Left colon (tissue), 2 donors: ENCODE measurements at regions not wholly inside any gene's neighbourhood (a gene's known extent, or its start where the extent isn't known, plus 50 kb on each side); places are given as distances from the start of the nearest gene placed in this dataset.

ENCODE experiments used
- ATAC-seq: fragments of 200-7000 bp; cut with Tn5 transposase; one replicate; pipeline ENCODE4 v1.9.1; 2020; ENCODE audit warnings: mild to moderate bottlenecking, moderate library complexity
- DNase-seq, 2 donors: peaks; one replicate each; pipeline ENCODE4 v3.0.0-alpha.2; 2020
- intact Hi-C, 2 donors: fragments of 100-400 bp; cut with DNase I in 1 of 2; cut with micrococcal nuclease in 1 of 2; formaldehyde crosslinking; loops; one replicate each; pipeline versions ENCODE4 v1.11.2 to v1.14.0; 2022; cut with DNase I, micrococcal nuclease
- donor health status: DM: no; HTN: no; CAD: no.
- donor health status: DM: yes; HTN: yes; CAD: no.

- intact Hi-C loops = no loop called here
- ATAC-seq = no peak
- DNase-seq = peak in 1 of 2 donors; percentile 20
Observed at GRCh38 chr14:104387022-104388010, 192.2 kb upstream of the C14orf180 start.

- intact Hi-C loops = no loop called here
- peak in 1 of 2 donors; percentile 12 for DNase-seq
- no peak for ATAC-seq
Observed at GRCh38 chr14:104388011-104388521, 191.5 kb upstream of the C14orf180 start.

GRCh38 chr14:104388541-104389325, 190.8 kb upstream of the C14orf180 start:
- DNase-seq = no peak
- intact Hi-C loops = no loop called here
- no peak for ATAC-seq

- intact Hi-C loops = no loop called here
- DNase-seq = peak in 1 of 2 donors; percentile 16
- ATAC-seq = no peak
Observed at GRCh38 chr14:104389326-104390220, 190.0 kb upstream of the C14orf180 start.

- DNase-seq = no peak
- no peak for ATAC-seq
- intact Hi-C loops = no loop called here
Observed at GRCh38 chr14:104390221-104390931, 189.2 kb upstream of the C14orf180 start.

- DNase-seq = no peak
- no peak for ATAC-seq
- intact Hi-C loops = no loop called here
Observed at GRCh38 chr14:104390941-104391901, 188.3 kb upstream of the C14orf180 start.

- no peak for DNase-seq
- intact Hi-C loops = no loop called here
- no peak for ATAC-seq
Observed at GRCh38 chr14:104392001-104392395, 187.6 kb upstream of the C14orf180 start.

- ATAC-seq (no peak), DNase-seq (no peak)
- intact Hi-C loops = no loop called here
Observed at GRCh38 chr14:104392396-104393198, 187.0 kb upstream of the C14orf180 start.

- intact Hi-C loops = no loop called here
- ATAC-seq (no peak), DNase-seq (no peak)
Observed at GRCh38 chr14:104393199-104393897, 186.2 kb upstream of the C14orf180 start.

GRCh38 chr14:104393898-104394381, 185.6 kb upstream of the C14orf180 start:
- DNase-seq (peak in 1 of 2 donors; percentile 34), ATAC-seq (no peak)
- intact Hi-C loops = no loop called here

- DNase-seq (no peak), ATAC-seq (no peak)
- intact Hi-C loops = no loop called here
Observed at GRCh38 chr14:104394409-104394851, 185.1 kb upstream of the C14orf180 start.

GRCh38 chr14:104395276-104395675, 184.3 kb upstream of the C14orf180 start:
- ATAC-seq (no peak), DNase-seq (no peak)
- intact Hi-C loops = no loop called here

- intact Hi-C loops = no loop called here
- DNase-seq (no peak), ATAC-seq (no peak)
Observed at GRCh38 chr14:104395941-104396681, 183.5 kb upstream of the C14orf180 start.

GRCh38 chr14:104396682-104397470, 182.7 kb upstream of the C14orf180 start:
- intact Hi-C loops = no loop called here
- no peak for DNase-seq
- no peak for ATAC-seq
